Fibroblast of villous mesenchyme (primary cell): ENCODE measurements at regions not wholly inside any gene's neighbourhood (a gene's known extent, or its start where the extent isn't known, plus 50 kb on each side); places are given as distances from the start of the nearest gene placed in this dataset.

Experiments
- DNase-seq: peaks from one replicate; pipeline ENCODE4 v3.0.0-alpha.2; 2010; ENCODE audit warnings: low read depth
- H3K4me3 ChIP-seq: 2 replicates; pipeline ENCODE4 v1.5.1; 2011; ENCODE audit warnings: low read depth, mild to moderate bottlenecking, low read length
- CTCF ChIP-seq: IDR thresholded peaks from 2 replicates; pipeline ENCODE4 v1.5.1; 2012; ENCODE audit warnings: low read depth, mild to moderate bottlenecking, low read length; ENCODE audit not compliant: insufficient read depth

GRCh38 chr13:44012910-44013757, 133.4 kb downstream of the LACC1 start:
- TF ChIP-seq CTCF, result no peak
- DNase-seq, result no peak
- no peak overlapping the region for H3K4me3 ChIP-seq

DNA sequence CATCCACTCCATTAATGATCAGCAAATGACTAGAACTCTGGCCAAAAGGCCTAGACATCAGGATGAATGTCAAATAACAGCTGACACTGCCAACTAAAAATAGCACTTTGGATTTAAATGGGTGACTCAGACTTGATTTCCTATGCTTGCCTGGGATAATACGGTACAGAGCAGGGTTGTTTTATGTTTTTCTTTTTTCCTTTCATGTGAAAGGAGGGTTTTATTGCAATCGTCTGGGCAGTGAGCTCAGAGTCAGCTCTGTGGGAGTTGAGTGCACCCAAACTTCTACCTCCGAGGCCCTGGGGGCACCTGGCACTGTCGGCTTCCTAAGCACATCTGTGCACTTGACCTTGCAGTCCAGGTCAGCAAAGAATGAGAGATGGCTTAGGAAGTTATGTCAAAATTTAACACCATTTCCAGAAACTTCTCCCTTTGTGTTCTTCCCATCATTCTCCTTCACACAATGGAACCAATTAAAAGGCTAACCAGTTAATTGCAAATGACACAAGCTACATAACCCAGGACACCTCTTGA, 134.1 kb downstream of the LACC1 start:
- no peak overlapping the region for H3K4me3 ChIP-seq

GRCh38 chr13:44014501-44014900, 134.8 kb downstream of the LACC1 start:
- H3K4me3 ChIP-seq, result no peak overlapping the region
- TF ChIP-seq CTCF, result no peak
- DNase-seq, result no peak

More for the DNA sequence above, 134.1 kb downstream of the LACC1 start:
- no peak for TF ChIP-seq CTCF
- peak; percentile 72 for DNase-seq

DNA sequence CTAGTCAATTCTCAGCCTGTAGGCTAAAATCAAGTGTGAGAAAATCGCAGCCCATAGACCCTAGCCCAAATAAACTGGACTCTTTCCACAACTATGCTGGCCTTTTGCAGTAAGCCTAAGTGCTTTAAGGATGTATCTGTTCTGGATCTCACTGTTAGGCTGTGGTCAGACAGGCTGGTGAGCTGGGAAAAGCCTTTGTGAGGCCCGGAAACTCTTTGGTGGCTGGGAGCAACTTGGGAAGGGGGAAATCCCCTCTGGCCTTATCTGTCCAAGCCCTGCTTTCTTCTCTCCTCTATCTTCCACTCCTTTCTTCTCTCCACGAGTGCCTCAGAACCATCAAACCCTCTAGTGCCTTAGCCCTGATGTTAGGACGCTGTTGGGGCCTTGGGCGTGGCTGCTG, 135.4 kb downstream of the LACC1 start:
- no peak for TF ChIP-seq CTCF
- DNase-seq, result no peak
- H3K4me3 ChIP-seq, result no peak overlapping the region

DNA sequence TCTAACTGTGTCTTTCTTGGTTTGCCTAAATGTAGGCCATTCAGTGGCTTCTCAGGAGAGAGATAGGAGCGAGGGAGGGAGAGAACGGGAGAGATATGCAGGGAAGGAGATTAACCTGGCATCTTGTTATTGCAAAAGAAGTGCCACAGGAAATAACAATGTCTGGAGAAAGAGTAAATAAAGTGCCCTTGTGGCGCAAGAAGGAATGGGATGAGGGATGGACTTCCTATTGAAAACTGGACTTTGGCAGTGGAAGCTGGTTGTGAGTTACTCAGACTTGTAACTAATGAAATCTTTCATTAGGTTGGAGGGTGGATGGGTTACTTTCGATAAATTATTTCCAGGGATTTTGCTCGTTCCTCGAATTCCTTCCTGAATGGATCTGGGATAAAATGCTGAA, 136.1 kb downstream of the LACC1 start:
- DNase-seq, result no peak
- no peak overlapping the region for H3K4me3 ChIP-seq
- TF ChIP-seq CTCF, result no peak

GRCh38 chr13:44017756-44018309, 138.1 kb downstream of the LACC1 start:
- no peak for DNase-seq
- no peak for TF ChIP-seq CTCF
- H3K4me3 ChIP-seq, result no peak overlapping the region
